H9 (cell line): ENCODE measurements at regions not wholly inside any gene's neighbourhood (a gene's known extent, or its start where the extent isn't known, plus 50 kb on each side); places are given as distances from the start of the nearest gene placed in this dataset.

Experiments
- DNase-seq: peaks from one replicate; pipeline ENCODE4 v3.0.0-alpha.2; 2017
- H2AFZ ChIP-seq: one replicate; pipeline ENCODE4 v1.6.1; 2013; ENCODE audit warnings: mild to moderate bottlenecking, low read length, control low read depth, moderate library complexity
- H2AK5ac ChIP-seq: 2 replicates; pipeline ENCODE4 v1.6.1; 2013; ENCODE audit warnings: low read length, control low read depth, mixed read lengths; ENCODE audit not compliant: insufficient read length
- H2BK120ac ChIP-seq: one replicate; pipeline ENCODE4 v1.6.1; 2013; ENCODE audit warnings: low read depth, mild to moderate bottlenecking, low read length, control low read depth, inconsistent platforms; ENCODE audit not compliant: poor library complexity, severe bottlenecking
- H2BK12ac ChIP-seq: 2 replicates; pipeline ENCODE4 v1.6.1; 2013; ENCODE audit warnings: low read length, control low read depth, mixed read lengths, low read depth; ENCODE audit not compliant: insufficient read length
- H2BK15ac ChIP-seq: 2 replicates; pipeline ENCODE4 v1.6.1; 2013; ENCODE audit warnings: low read depth, low read length, control low read depth
- H2BK20ac ChIP-seq: one replicate; pipeline ENCODE4 v1.6.1; 2013; ENCODE audit warnings: low read depth, mild to moderate bottlenecking, low read length, control low read depth, inconsistent platforms; ENCODE audit not compliant: poor library complexity, severe bottlenecking
- H2BK5ac ChIP-seq: 2 replicates; pipeline ENCODE4 v1.6.1; 2013; ENCODE audit warnings: low read length, control low read depth, mixed read lengths; ENCODE audit not compliant: insufficient read length
- H3K14ac ChIP-seq: 2 replicates; pipeline ENCODE4 v1.6.1; 2013; ENCODE audit warnings: low read length, control low read depth; ENCODE audit not compliant: insufficient read depth
- H3K18ac ChIP-seq: 2 replicates; pipeline ENCODE4 v1.6.1; 2013; ENCODE audit warnings: low read depth, mild to moderate bottlenecking, mixed read lengths, low read length, control low read depth; ENCODE audit not compliant: insufficient read length
- H3K23ac ChIP-seq: 2 replicates; pipeline ENCODE4 v1.6.1; 2013; ENCODE audit warnings: low read length, control low read depth, mixed read lengths, low read depth; ENCODE audit not compliant: insufficient read length
- H3K23me2 ChIP-seq: 2 replicates; pipeline ENCODE4 v1.6.1; 2013; ENCODE audit warnings: low read depth, mild to moderate bottlenecking, mixed read lengths, low read length, control low read depth; ENCODE audit not compliant: insufficient read length, poor library complexity, severe bottlenecking
- H3K27ac ChIP-seq: 2 replicates; pipeline ENCODE4 v1.5.1; 2013; ENCODE audit warnings: low read length, control low read depth, mixed read lengths, low read depth; ENCODE audit not compliant: insufficient read length
- H3K27me3 ChIP-seq: 2 replicates; pipeline ENCODE4 v1.6.1; 2013; ENCODE audit warnings: low read length, control low read depth, inconsistent platforms; ENCODE audit not compliant: insufficient read depth
- H3K4ac ChIP-seq: 2 replicates; pipeline ENCODE4 v1.6.1; 2013; ENCODE audit warnings: low read depth, mild to moderate bottlenecking, control low read depth, inconsistent platforms, low read length, moderate library complexity
- H3K4me1 ChIP-seq: 2 replicates; pipeline ENCODE4 v1.6.1; 2013; ENCODE audit warnings: low read length, control low read depth, inconsistent platforms; ENCODE audit not compliant: insufficient read depth
- H3K4me2 ChIP-seq: 2 replicates; pipeline ENCODE4 v1.6.1; 2013; ENCODE audit warnings: low read length, control low read depth, mixed read lengths; ENCODE audit not compliant: insufficient read length, insufficient read depth
- H3K56ac ChIP-seq: 2 replicates; pipeline ENCODE4 v1.6.1; 2013; ENCODE audit warnings: low read depth, mild to moderate bottlenecking, mixed read lengths, low read length, control low read depth; ENCODE audit not compliant: insufficient read length
- H3K79me1 ChIP-seq: 2 replicates; pipeline ENCODE4 v1.6.1; 2013; ENCODE audit warnings: low read depth, mild to moderate bottlenecking, moderate library complexity, low read length, control low read depth, inconsistent platforms; ENCODE audit not compliant: insufficient read depth, poor library complexity, severe bottlenecking
- H3K79me2 ChIP-seq: 2 replicates; pipeline ENCODE4 v1.6.1; 2013; ENCODE audit warnings: low read length, control low read depth, inconsistent platforms; ENCODE audit not compliant: insufficient read depth
- H3K9ac ChIP-seq: 2 replicates; pipeline ENCODE4 v1.6.1; 2013; ENCODE audit warnings: low read length, control low read depth, mixed read lengths; ENCODE audit not compliant: insufficient read length; ENCODE audit errors: extremely low read depth
- H3K9me3 ChIP-seq: one replicate; pipeline ENCODE4 v1.6.1; 2013; ENCODE audit warnings: low read depth, low read length, inconsistent platforms; ENCODE audit not compliant: control insufficient read depth
- H3T11ph ChIP-seq: one replicate; pipeline ENCODE4 v1.6.1; 2013; ENCODE audit warnings: mild to moderate bottlenecking, low read length, control low read depth, inconsistent platforms
- H4K20me1 ChIP-seq: one replicate; pipeline ENCODE4 v1.6.1; 2013; ENCODE audit not compliant: control insufficient read depth, insufficient read length, insufficient read depth
- H4K5ac ChIP-seq: 2 replicates; pipeline ENCODE4 v1.6.1; 2013; ENCODE audit warnings: low read depth, mild to moderate bottlenecking, mixed read lengths, low read length, control low read depth; ENCODE audit not compliant: insufficient read length
- H4K8ac ChIP-seq: replicated peaks from 2 replicates; pipeline ENCODE4 v1.6.1; 2013; ENCODE audit warnings: low read length, control low read depth, mixed read lengths, low read depth; ENCODE audit not compliant: insufficient read length
- H4K91ac ChIP-seq: 2 replicates; pipeline ENCODE4 v1.6.1; 2013; ENCODE audit warnings: low read depth, mild to moderate bottlenecking, moderate library complexity, mixed read lengths, low read length, control low read depth; ENCODE audit not compliant: insufficient read length
- H3K27ac Mint-ChIP-seq, 3 experiments: 2 replicates in 2 of 3; 3 replicates in 1 of 3; pipeline ENCODE4 v1.8.0; 2020 to 2021; ENCODE audit warnings: mixed read lengths in 3 of 3, mild to moderate bottlenecking in 1 of 3, moderate library complexity in 1 of 3
- H3K27me3 Mint-ChIP-seq: 2 replicates; pipeline ENCODE4 v1.8.0; 2021; ENCODE audit warnings: low read depth, mild to moderate bottlenecking, moderate library complexity, mixed read lengths
- H3K36me3 Mint-ChIP-seq, 3 experiments: 2 replicates in 2 of 3; 3 replicates in 1 of 3; pipeline ENCODE4 v1.8.0; 2020 to 2021; ENCODE audit warnings: low read depth in 3 of 3, mixed read lengths in 3 of 3; ENCODE audit not compliant: insufficient read depth in 1 of 3
- H3K4me1 Mint-ChIP-seq, 2 experiments: 2 replicates each; pipeline ENCODE4 v1.8.0; 2020; ENCODE audit warnings: mixed read lengths in 2 of 2
- H3K4me3 Mint-ChIP-seq, 2 experiments: 2 replicates in 1 of 2; 3 replicates in 1 of 2; pipeline ENCODE4 v1.8.0; 2020 to 2021; ENCODE audit warnings: mild to moderate bottlenecking in 2 of 2, mixed read lengths in 2 of 2, moderate library complexity in 1 of 2
- H3K9me3 Mint-ChIP-seq, 2 experiments: 2 replicates in 1 of 2; 3 replicates in 1 of 2; pipeline ENCODE4 v1.8.0; 2020; ENCODE audit warnings: mild to moderate bottlenecking in 2 of 2, mixed read lengths in 2 of 2, moderate library complexity in 1 of 2
- CTCF ChIP-seq: fragments of 200-600 bp; sonication (generic); conservative IDR thresholded peaks from 3 replicates; pipeline ENCODE4 v1.8.0; 2021; ENCODE audit warnings: antibody characterized with exemption, mild to moderate bottlenecking
- WGBS: extraction: QIAGEN DNeasy Blood & Tissue Kit; methylation state at CpG from one replicate; pipeline ENCODE4 v1.1.7; 2013; ENCODE audit warnings: missing lambda C conversion rate, low lambda C conversion rate, mixed read lengths; ENCODE audit not compliant: insufficient read length; ENCODE audit errors: extremely low coverage; 5-methylcytosine and 5-hydroxymethylcytosine counted together

GRCh38 chr16:50991436-50991835, 159.6 kb downstream of the SALL1 start:
- H4K5ac ChIP-seq: no peak overlapping the region
- H2BK5ac ChIP-seq: no peak overlapping the region
- no peak overlapping the region for H2BK12ac ChIP-seq
- no peaks in the 10 kb centered on the region for H3K79me2 ChIP-seq
- H4K20me1 ChIP-seq: no peaks in the 10 kb centered on the region
- no peaks in the 10 kb centered on the region for H3K27me3 ChIP-seq
- H3K23me2 ChIP-seq: no peaks in the 10 kb centered on the region
- H3K4ac ChIP-seq: no peak overlapping the region
- no peak overlapping the region for H3K4me2 ChIP-seq
- H3K9me3 ChIP-seq: no peaks in the 10 kb centered on the region
- no peak for DNase-seq
- no peak overlapping the region for H3K27ac ChIP-seq
- no peak overlapping the region for H3K27ac Mint-ChIP-seq
- H3T11ph ChIP-seq: no peak overlapping the region
- peaks cover 2% of the 10 kb centered on the region in 2 experiments; a peak in 1 of 4 replicates for H3K4me1 Mint-ChIP-seq
- H3K23ac ChIP-seq: no peak overlapping the region
- no peaks in the 10 kb centered on the region for H3K4me1 ChIP-seq
- H3K4me3 Mint-ChIP-seq: no peak overlapping the region
- H4K8ac ChIP-seq: no peak overlapping the region
- H3K9me3 Mint-ChIP-seq: peaks cover 0 to 2% of the 10 kb centered on the region in 2 experiments; a peak in 2 of 5 replicates
- no peaks in the 10 kb centered on the region for H3K36me3 Mint-ChIP-seq
- no peak overlapping the region for H3K9ac ChIP-seq
- H4K91ac ChIP-seq: no peak overlapping the region
- H2BK120ac ChIP-seq: no peak overlapping the region
- H2BK20ac ChIP-seq: no peak overlapping the region
- H3K56ac ChIP-seq: no peak overlapping the region
- no peak overlapping the region for H3K18ac ChIP-seq
- H2AFZ ChIP-seq: no peak overlapping the region
- no peak for TF ChIP-seq CTCF
- no peak overlapping the region for H3K14ac ChIP-seq
- H3K79me1 ChIP-seq: no peaks in the 10 kb centered on the region
- H2BK15ac ChIP-seq: no peak overlapping the region
- no CpG with 5 or more reads among the region's 13 CpGs for WGBS
- no peak overlapping the region for H2AK5ac ChIP-seq
- peaks cover 2% of the 10 kb centered on the region; the same call in 1 of the 2 replicates for H3K27me3 Mint-ChIP-seq
